Thyroid gland (tissue), 4 donors: ENCODE measurements at regions not wholly inside any gene's neighbourhood (a gene's known extent, or its start where the extent isn't known, plus 50 kb on each side); places are given as distances from the start of the nearest gene placed in this dataset.

Experiments
- CTCF ChIP-seq, 6 experiments: fragments of 200-600 bp in 3 of 6; fragments of 450-650 bp in 3 of 6; sonication (generic) in 3 of 6; IDR thresholded peaks; one replicate each; pipeline ENCODE4 v1.5.1; 2016 to 2019; ENCODE audit warnings: antibody characterized with exemption in 6 of 6, mild to moderate bottlenecking in 2 of 6, inconsistent platforms in 1 of 6, moderate library complexity in 1 of 6
- POLR2A ChIP-seq, 2 donors: fragments of 450-650 bp; IDR thresholded peaks; one replicate each; pipeline ENCODE4 v1.6.1; 2017; ENCODE audit warnings: antibody characterized with exemption in 2 of 2, mild to moderate bottlenecking in 2 of 2, moderate library complexity in 1 of 2

- no peak for TF ChIP-seq POLR2A (IDR thresholded peaks at IDR 0.05)
- TF ChIP-seq CTCF (IDR thresholded peaks at IDR 0.05), result no peak
Measured at GRCh38 chr6:6753301-6753700, 164.8 kb downstream of the LY86 start.
